GM21390 (cell line): ENCODE measurements at regions not wholly inside any gene's neighbourhood (a gene's known extent, or its start where the extent isn't known, plus 50 kb on each side); places are given as distances from the start of the nearest gene placed in this dataset.
A peak's percentile ranks its signal among the peaks of the same experiment; 100 is the strongest.
"Not testable (repeated sequence)": the region's sequence is repeated elsewhere in the genome, so short reads cannot be mapped to it uniquely, and the experiment has no call there.

Experiments
- ATAC-seq: cut with Tn5 transposase; IDR thresholded peaks from one replicate; pipeline ENCODE4 v1.9.1; 2021; ENCODE audit not compliant: unreplicated experiment

- no peak for ATAC-seq
Observed at GRCh38 chr3:15982667-15983196, 185.0 kb upstream of the ANKRD28 start.

- ATAC-seq, result no peak
Observed at GRCh38 chr3:15983232-15983631, 185.5 kb upstream of the ANKRD28 start.

- no peak for ATAC-seq
Observed at GRCh38 chr3:15983693-15984092, 185.9 kb upstream of the ANKRD28 start.

- no peak for ATAC-seq
Observed at GRCh38 chr3:15989419-15989818, 185.1 kb upstream of the GALNT15 start.

- ATAC-seq, result not testable (repeated sequence)
Observed at GRCh38 chr3:15993660-15994059, 180.8 kb upstream of the GALNT15 start.

- not testable (repeated sequence) for ATAC-seq
Observed at GRCh38 chr3:15996496-15996895, 178.0 kb upstream of the GALNT15 start.

GRCh38 chr3:15997274-15997943 is 177.1 kb upstream of the GALNT15 start:
- peak; percentile 95 for ATAC-seq

GRCh38 chr3:15998911-15999310 is 175.6 kb upstream of the GALNT15 start:
- no peak for ATAC-seq

GRCh38 chr3:16004812-16005211 is 169.7 kb upstream of the GALNT15 start:
- ATAC-seq, result no peak

GRCh38 chr3:16011376-16011775 is 163.1 kb upstream of the GALNT15 start:
- no peak for ATAC-seq

GRCh38 chr3:16012086-16012485 is 162.4 kb upstream of the GALNT15 start:
- no peak for ATAC-seq

- no peak for ATAC-seq
Observed at GRCh38 chr3:16013568-16013967, 160.9 kb upstream of the GALNT15 start.

- not testable (repeated sequence) for ATAC-seq
Observed at GRCh38 chr3:16021801-16022200, 152.7 kb upstream of the GALNT15 start.

GRCh38 chr3:16023881-16024280 is 150.6 kb upstream of the GALNT15 start:
- ATAC-seq, result not testable (repeated sequence)

GRCh38 chr3:16024548-16024947 is 149.9 kb upstream of the GALNT15 start:
- no peak for ATAC-seq

GRCh38 chr3:16026753-16027152 is 147.7 kb upstream of the GALNT15 start:
- ATAC-seq, result no peak

GRCh38 chr3:16028604-16029003 is 145.9 kb upstream of the GALNT15 start:
- no peak for ATAC-seq

GRCh38 chr3:16030342-16030741 is 144.1 kb upstream of the GALNT15 start:
- ATAC-seq, result no peak

- no peak for ATAC-seq
Observed at GRCh38 chr3:16031434-16031833, 143.0 kb upstream of the GALNT15 start.

GRCh38 chr3:16033889-16034687 is 140.4 kb upstream of the GALNT15 start:
- no peak for ATAC-seq

GRCh38 chr3:16040991-16041390 is 133.5 kb upstream of the GALNT15 start:
- no peak for ATAC-seq
